ENCODE measurements at regions not wholly inside any gene's neighbourhood (a gene's known extent, or its start where the extent isn't known, plus 50 kb on each side); places are given as distances from the start of the nearest gene placed in this dataset.
A peak's percentile ranks its signal among the peaks of the same experiment; 100 is the strongest.

- no peak for DNase-seq
Measured at GRCh38 chr2:60603533-60604190, 50.2 kb upstream of the BCL11A start.

- DNase-seq, result no peak
Measured at GRCh38 chr2:60604486-60605064, 51.1 kb upstream of the BCL11A start.

GRCh38 chr2:60605866-60606265, 52.4 kb upstream of the BCL11A start:
- DNase-seq, result no peak

GRCh38 chr2:60608679-60609078, 55.2 kb upstream of the BCL11A start:
- DNase-seq, result no peak

GRCh38 chr2:60612033-60612432, 58.6 kb upstream of the BCL11A start:
- DNase-seq, result no peak

- no peak for DNase-seq
Measured at GRCh38 chr2:60614319-60614718, 60.9 kb upstream of the BCL11A start.

GRCh38 chr2:60621688-60622429, 68.4 kb upstream of the BCL11A start:
- no peak for DNase-seq

GRCh38 chr2:60623040-60623439, 69.6 kb upstream of the BCL11A start:
- no peak for DNase-seq

- DNase-seq, result no peak
Measured at GRCh38 chr2:60627412-60627811, 74.0 kb upstream of the BCL11A start.

- no peak for DNase-seq
Measured at GRCh38 chr2:60628026-60628425, 74.6 kb upstream of the BCL11A start.

- no peak for DNase-seq
Measured at GRCh38 chr2:60628615-60629304, 75.3 kb upstream of the BCL11A start.

- DNase-seq, result no peak
Measured at GRCh38 chr2:60629305-60629662, 75.8 kb upstream of the BCL11A start.

GRCh38 chr2:60629801-60630385, 76.4 kb upstream of the BCL11A start:
- no peak for DNase-seq

GRCh38 chr2:60633615-60634014, 80.2 kb upstream of the BCL11A start:
- no peak for DNase-seq

- DNase-seq, result no peak
Measured at GRCh38 chr2:60634438-60634837, 81.0 kb upstream of the BCL11A start.

- peak in 5 of 58 donors; percentile 1 to 9 (median 6) for DNase-seq
Measured at GRCh38 chr2:60641811-60642788, 88.6 kb upstream of the BCL11A start.

- DNase-seq, result no peak
Measured at GRCh38 chr2:60643747-60644146, 90.3 kb upstream of the BCL11A start.

- peak in 41 of 58 donors; percentile 1 to 74 (median 21) for DNase-seq
Measured at GRCh38 chr2:60644951-60645350, 91.5 kb upstream of the BCL11A start.

GRCh38 chr2:60648191-60648590, 94.7 kb upstream of the BCL11A start:
- DNase-seq, result no peak

- DNase-seq, result no peak
Measured at GRCh38 chr2:60649721-60650120, 96.3 kb upstream of the BCL11A start.
